Pulmonary artery endothelial cell (primary cell): ENCODE measurements at regions not wholly inside any gene's neighbourhood (a gene's known extent, or its start where the extent isn't known, plus 50 kb on each side); places are given as distances from the start of the nearest gene placed in this dataset.
"Not testable (repeated sequence)": the region's sequence is repeated elsewhere in the genome, so short reads cannot be mapped to it uniquely, and the experiment has no call there.

Experiments
- DNase-seq: peaks from one replicate; pipeline ENCODE4 v3.0.0-alpha.2; 2011; ENCODE audit warnings: low read depth, low spot score

DNA sequence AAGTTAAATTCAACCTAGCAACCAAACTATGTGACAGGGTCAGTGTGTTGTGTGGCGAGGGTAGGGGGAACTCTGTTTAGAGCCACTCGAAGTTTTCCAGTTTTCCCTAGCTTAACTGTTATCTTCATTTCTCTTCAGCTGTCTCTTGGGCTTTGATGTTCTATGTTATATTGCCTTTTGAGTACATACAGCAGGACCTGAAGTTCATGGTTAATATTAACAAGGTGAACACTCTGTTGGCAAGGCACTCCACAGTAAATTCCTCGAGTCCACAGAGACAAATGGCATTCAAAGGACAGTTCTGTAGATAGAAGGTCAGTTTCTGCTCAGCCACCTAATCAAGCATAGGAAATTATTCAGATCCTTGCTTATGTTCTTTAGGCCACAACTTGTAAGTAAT, 147.9 kb upstream of the DPH6 start:
- no peak for DNase-seq

DNA sequence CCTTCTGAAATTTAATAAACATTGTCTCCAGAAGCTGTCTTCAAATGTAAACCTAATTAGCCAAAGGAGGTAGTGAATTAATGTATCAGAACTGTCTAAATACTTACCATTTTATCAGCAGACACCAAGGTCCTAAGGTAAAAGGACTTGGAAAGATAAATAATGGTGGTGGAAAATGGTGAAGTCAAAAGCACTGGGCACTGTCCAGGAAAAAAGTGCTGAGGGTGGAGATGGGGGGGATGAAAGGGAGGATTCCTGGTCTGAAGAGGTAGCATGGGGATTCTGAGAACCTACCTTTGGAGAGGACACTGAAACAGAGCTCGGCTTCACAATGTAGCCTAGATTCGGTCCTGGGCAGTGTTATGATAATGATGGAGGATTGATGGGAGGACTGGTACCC, 149.0 kb upstream of the DPH6 start:
- DNase-seq = no peak

DNA sequence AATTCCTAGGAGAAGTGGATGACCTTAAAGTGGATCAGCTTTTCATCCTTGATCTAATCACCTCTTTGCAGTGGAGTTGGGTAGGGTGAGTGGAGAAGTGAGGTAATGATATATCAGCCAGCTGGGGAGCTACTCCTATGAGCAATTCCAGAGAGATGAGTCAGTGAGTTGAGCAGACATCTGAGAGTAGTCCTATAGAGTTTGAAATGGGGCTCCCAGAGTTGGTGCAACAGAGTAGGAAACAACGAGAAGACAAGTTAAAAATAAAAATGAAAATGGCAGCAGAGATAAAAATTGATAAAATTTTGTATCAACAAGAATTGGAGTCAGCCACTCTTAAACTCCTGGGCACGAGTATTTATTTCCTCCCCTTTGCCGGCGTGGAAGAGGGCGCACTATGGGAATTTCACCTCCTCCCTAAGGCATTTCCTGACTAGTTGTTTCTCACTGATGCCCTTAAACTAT, 150.8 kb upstream of the DPH6 start:
- DNase-seq = peak; percentile 79

DNA sequence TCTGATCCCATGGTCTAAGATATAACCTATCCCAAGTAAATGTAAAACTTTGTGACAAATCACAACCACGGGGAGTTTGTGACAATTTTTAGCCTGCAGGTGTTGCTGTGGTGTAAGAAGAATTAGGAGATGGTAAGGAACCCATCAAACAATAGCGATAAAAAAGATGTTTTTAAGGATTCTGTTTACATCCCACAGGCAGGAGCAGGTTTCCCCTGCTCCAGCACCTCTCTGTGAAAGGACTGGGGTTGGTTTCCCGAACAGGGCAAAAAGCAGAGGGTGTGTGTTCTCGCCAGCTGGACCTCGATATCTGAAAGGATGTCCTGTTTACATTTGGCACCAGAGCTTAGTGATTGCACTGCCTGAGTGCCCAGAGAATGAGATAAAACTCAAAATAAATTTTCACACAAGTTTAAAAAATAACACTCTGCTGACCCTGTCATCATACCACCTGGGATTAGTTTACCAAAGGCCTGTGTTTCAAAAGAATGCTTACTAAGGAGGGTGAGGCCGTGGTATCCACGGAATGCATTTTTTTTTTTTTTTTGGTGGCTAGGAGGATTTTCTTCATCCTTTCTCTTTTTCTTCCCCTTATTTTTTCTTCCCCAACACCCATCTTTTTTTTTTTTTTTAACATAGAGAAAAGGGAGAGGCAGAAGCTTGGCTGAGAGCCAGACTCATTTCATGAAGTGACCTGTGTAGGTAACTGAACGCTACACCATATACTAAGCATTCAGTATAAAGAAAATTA, 151.8 kb upstream of the DPH6 start:
- peak; percentile 90 for DNase-seq

DNA sequence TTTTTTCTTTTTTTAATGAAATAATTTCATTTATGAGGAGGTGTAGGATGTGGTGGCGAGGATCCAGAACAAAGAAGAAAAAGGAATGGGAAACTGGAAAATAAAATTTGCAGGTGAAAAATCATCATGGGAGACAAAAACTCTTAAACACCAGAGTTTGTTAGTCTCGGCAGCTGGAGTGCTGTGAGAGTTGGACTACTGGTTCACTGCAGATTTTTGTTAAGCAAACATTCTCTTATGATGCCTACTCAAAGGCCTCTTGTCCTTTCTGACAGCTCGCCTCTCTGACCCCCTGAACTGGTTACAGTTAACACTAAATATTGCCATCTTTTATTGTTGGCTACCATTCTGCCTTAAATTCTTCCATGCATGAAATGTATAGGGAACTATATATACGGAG, 152.4 kb upstream of the DPH6 start:
- no peak for DNase-seq

DNA sequence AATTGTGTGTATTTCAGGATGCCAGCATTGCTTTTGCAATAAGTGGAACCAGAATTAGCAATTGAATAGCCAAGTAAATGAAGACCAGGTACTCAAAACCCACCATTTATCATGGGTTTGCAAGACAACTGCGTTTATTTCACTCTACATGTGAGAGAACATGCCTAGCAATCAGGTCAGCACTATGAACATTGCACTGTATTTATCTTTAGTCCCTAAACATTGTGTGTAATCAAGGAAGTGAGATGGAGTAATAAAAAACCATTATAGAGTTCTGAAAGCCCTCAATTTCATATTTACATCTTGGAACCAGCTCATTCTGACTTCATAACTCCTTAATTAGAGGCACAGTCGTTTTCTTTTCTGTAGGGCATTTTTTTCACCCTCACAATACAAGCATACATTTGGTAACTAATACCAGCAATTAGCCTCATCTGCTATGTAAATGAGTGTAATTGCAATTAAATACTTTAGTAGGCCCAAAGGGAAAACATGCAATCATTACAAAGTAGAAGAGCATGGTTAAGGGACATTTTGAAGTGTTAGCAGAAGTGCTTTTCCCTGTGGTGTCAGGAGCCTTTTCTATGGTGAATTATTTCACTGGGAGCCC, 153.1 kb upstream of the DPH6 start:
- DNase-seq = no peak

DNA sequence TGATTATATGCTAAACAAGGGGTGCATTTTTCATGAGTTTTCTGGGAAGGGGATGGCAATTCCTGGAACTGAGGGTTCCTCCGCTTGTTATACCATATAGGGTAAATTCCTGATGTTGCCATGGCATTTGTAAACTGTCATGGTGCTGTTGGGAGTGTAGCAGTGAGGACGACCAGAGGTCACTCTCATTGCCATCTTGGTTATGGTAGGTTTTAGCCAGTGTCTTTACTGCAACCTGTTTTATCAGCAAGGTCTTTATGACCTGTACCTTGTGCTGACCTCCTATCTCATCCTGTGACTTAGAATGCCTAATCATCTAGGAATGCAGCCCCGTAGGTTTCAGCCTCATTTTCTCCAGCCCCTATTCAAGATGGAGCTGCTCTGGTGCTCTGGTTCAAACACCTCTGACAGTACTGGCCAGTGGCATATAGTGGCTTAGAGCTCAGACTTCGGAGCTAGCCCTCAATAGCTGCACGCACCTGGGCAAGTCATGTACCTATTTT, 154.2 kb upstream of the DPH6 start:
- DNase-seq = not testable (repeated sequence)

DNA sequence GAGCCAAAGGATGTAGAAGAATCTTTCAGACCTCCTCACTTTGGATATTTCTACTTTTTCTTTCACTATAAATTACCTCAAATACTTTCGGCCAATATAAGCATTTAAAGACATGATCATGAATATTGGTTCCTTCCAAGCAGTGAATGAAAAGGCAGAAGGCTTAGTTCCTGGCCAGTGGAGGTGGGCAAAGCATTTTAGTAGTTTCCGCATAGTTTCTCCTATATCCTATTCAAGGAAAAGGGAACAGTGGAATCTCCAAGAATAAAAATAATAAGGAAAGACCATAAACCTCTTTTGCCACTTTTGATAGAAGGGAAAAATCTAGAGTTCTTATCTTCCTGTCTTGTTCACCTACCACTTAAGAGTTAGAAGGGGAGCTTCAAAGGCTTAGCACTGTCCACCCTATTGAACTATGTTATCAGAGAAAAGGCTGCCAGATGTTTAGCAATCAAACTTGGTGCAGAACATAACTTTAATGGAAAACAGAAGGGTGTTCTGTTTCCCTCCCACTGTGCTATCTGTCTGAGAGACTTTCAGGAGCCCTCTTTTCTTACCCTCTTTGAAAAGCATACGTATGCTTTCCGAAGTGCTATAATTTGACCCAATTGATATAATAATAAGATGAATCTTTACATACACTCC, 155.6 kb upstream of the DPH6 start:
- DNase-seq = no peak

DNA sequence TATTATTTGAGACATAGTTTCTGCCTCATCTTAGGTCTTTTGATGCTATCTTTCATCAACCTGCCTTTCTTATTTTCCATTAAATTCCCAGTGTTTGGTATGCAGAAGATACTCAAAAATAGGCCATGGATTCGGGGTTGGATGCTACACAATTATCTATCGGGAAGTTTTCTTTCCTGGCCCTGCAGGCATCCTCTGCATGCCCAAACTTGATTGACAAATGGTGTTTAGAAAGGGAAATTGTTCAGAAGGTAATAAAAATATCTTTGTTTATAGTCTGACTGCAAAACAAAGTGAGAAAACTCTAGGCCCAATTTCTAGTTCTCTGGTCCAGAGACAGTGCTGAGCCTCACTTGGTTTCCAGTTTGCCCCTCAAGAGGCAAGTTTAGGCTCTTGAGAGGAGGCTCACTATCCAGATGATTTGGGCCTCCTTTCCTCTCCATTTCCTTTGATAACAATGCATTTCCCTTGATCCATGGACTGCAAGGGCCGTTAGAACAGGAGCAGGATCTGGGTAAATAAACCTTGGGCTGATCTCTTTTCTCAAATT, 157.1 kb upstream of the DPH6 start:
- DNase-seq = no peak

DNA sequence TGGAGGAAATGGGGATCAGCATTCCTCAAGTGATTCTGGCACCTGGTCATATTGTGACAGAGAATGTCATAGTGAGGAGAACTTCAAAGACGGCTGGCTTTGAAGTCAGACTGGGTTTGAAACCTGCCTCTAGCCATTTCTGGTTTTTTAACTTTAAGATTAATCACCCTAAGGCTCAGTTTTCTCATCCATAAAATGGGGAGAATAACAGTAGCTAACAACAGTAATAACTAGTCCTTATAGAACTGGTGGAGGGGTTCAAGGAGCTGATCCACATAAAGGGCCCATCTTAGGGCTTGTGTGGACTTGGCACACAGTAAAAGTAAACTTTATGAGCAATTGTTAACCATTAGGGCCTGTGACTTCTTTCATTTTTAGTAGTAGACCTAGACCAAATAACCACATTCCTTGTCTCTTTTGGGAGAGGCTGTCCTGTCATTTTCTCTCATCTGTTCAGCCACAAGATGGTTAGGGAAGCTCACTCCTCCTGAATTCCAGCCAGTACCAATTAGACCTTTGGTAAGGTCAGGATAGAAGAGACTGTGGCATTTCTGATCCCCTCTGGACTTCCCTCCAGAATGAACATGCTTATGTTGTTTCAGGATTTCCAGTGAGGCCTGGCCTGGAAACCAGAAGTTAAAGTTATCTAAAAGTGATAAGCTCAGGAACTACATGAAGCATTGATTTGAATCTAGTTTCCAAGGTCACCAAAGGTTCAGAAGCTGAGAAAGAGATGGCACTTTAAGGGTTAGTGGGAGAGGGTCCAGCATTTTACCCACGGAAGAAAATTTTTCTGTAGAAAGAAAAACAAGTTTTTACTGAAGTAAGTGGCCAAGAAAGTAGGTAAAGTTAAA, 159.3 kb upstream of the DPH6 start:
- DNase-seq = no peak

DNA sequence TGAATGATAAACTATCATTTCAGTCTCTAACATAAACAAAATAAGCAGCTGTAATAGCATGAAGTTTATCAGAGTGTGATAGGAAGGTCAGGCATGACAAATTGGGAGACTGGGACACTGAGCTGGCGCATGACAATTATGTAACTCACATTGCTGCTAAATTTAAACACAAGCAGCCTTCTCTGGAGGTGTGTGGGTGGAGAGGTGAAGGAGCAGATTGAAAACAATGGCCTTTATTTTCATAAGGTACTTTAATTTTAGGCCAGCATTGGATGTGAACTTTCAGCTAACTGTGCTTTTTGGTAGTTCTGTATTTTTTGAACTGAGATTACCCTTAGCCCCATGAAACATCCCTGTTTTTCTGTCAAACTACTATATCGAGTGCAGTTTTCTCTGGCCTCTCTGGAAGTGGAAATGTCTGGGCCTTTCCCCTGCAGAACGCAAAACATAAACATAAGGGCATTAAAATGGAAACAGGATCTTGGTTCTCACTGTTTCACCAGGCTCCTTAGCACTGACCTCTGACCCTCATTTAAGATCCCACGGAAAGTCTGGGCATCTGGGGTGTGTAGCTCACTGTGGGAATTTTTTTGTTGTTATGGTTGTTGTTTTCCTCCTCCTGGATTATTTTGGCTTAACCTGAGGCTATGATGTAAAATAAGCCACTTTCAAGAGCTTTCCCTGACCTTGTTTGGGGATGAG, 160.1 kb upstream of the DPH6 start:
- no peak for DNase-seq

DNA sequence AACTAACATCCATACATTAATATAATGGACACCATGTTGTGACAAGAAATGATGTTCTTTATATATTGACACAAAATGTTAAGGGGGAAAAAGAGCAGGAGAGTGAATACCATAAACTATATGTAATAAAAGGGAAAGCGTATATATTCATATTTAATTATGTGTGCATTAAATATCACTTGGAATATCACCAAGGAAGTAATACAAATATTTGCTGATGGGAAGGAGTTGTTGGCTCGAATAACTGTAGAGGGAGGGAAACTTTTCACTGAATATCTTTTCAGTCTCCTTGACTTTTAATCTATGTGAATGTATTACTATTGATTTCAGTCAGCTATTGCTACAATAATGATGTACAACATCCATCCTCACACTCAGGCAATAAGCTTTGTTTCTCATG, 167.0 kb upstream of the DPH6 start:
- no peak for DNase-seq

DNA sequence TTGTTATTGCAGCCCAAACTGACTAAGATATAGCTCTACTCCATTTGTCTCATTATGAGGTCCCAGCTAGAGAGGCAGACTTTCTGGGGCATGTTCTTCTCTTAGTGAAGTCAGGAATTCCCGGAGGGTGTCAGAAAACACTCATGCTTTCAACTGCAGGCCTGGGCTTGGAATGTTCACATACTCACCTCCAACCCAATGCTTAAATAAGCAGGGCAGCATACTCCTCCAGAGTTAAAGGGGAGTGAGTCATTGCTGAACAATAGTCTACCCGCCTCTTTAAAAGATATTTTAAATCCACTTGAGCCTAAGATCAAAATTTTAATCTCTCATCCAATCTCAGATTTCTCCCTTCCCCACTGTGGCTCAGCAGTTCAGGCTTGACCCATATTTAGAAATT, 167.8 kb upstream of the DPH6 start:
- DNase-seq = no peak

DNA sequence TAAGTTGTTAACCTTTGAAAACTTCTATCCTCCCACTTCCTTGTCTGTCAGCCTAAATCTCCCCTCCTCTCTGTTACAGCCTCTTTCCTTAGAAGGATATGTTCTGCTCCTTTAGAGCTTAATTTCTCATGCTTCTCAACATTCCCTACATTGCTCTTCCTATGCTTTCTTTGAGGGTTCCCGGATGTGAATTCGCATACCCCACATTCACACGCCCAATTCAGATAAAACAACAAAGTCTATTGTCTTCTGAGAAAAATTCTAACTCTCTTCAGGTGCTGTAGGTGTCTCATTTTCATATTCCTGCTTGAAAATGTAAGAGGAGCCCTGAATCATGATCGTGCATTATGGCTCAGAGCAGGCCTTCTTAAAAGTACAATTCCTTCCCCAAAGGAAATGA, 171.8 kb upstream of the DPH6 start:
- DNase-seq = no peak

DNA sequence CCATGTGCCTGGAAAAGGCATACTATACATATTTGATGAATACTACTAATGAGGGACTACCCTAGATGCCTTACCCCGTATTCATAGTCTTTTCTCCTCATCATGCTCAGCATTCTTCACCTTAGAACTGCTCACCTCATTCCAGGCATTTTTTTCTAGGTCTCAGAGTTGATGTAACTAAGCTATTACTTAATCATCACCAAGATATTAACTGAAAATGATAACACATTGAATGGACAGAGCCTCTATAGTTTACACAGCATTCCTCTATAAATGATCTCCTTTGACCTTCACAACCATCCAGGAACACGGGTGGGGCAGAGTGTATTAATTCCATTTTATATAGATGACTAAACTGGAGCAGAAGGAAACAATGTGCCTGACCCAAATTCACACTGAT, 174.1 kb upstream of the DPH6 start:
- no peak for DNase-seq

DNA sequence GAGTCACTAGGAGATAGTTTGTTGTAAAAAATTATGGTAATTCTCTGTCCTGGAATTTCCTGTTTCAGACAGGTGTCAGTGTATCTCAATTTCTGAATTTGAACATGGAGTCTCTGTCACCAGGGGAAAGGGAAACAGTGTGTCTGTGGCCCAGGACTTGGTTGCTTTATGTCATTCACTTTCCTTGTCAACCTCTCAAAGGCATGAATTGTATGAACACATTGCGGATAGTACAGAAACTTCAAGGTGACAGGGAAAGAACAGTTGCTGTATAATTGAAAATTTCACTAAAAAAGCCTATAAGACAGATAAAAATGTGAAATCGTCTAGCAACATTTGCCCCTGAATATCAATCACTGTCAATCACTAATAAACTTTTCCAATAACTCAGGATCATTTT, 175.0 kb upstream of the DPH6 start:
- no peak for DNase-seq

DNA sequence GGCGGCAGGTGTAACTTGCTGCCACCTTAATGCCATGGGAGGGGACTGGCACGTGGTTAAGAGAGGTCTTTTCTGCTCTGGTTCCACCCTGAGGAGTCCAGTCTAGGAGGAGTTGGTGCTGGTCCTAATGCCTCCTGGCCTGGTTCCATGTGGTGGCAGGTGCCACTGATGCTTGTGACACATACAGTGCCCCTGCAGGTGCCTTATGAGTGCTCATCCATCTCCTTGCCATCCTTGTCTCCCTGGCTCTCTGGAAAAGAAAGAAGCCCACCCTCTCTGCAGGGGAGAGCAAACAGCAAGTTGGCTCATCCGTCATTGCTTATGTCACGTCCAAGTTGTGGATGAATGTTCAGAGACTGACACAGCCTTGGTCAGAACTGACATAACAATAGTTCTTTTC, 175.8 kb upstream of the DPH6 start:
- no peak for DNase-seq

DNA sequence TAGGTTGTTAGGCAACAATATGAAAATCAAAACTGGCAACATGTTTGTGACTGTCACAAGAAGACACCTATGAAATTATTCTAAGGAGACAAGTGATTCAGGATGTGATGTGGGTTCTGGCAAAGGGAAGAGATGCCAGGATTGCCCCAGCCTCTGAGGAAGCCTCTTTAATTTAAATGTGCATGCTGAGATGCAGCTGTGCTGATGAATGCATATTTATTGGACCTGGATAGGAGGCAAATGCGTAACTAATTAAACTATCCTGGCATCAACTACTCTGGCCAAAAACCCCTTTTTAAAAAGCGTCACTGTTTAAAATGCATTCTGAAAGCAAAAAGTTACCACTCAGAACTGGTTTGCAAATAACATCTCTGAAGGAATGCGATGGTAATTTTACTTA, 176.5 kb upstream of the DPH6 start:
- no peak for DNase-seq

DNA sequence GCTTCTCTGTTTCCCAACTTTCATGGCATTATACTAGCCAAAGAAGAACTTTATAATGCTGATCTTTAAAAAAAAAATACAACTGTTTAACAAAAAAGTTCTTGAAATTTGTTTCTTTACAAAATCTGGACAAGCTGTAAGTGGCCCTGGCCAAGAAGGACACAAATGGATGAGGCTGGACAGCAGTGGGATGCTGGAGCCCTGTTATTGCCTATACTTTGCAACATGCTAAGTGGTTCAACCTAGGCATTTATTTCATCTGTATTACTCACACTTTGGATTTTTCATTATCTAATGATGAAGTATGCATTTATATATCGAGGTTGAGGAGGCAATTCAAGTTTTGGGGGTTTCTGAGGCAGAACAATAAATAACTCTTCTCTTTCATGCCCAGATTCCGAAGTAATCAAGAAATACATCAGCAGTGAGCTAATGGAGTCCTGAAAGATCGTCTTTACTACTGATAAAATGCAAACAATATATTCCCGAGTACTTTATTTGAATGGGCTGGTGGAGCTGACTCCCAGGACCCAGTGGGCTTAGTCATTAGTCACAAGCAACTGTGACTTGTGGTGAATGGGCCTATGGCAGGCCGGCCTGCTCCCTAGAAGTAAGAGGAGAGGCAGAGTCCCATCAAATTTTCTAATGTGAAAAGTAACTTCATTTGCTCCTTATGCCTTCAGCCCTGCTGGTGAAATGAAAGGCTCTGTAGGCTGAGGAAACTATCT, 177.3 kb upstream of the DPH6 start:
- no peak for DNase-seq

DNA sequence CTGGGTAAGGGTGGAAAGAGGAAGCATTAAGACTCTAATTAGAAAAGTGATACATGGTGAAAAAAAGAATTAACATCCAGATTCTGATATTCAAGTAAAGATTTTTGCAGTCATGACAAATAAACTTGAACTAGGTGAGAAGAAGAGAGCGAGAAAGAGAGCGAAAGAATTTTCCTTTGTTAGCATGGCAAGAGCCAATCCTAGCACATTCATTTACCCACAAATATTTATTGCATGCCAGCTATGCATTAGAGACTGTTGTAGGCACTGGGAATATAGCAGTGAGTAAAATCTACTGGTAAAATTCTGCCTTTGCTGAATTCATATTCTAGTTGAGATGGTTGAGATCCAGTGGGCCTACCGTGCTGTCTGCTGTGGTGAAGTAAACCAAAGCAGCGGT, 177.9 kb upstream of the DPH6 start:
- no peak for DNase-seq
